ENCODE measurements at regions not wholly inside any gene's neighbourhood (a gene's known extent, or its start where the extent isn't known, plus 50 kb on each side); places are given as distances from the start of the nearest gene placed in this dataset.

DNA sequence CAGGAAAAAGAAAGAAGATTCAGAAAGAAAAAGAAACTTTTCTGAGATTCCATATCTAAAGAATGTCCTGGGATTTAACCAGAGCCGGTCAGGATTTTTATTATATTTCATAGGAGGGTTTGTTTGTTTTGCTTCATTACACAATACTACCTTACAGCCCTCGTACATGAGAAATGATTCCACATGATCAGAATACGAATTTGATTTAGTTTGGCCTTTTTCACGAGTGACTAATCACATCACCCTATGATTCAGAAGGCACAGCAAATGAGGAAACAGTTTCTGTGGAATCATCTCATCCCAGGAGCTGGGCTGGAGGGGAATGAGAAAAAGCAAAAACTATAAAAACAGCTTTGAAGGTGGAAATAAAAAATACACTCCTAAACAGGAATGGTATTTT is 54.7 kb upstream of the VWC2 start:
- TF ChIP-seq POLR2AphosphoS5 (IDR thresholded peaks at IDR 0.05) = no peak
- TF ChIP-seq, protein P1, sequence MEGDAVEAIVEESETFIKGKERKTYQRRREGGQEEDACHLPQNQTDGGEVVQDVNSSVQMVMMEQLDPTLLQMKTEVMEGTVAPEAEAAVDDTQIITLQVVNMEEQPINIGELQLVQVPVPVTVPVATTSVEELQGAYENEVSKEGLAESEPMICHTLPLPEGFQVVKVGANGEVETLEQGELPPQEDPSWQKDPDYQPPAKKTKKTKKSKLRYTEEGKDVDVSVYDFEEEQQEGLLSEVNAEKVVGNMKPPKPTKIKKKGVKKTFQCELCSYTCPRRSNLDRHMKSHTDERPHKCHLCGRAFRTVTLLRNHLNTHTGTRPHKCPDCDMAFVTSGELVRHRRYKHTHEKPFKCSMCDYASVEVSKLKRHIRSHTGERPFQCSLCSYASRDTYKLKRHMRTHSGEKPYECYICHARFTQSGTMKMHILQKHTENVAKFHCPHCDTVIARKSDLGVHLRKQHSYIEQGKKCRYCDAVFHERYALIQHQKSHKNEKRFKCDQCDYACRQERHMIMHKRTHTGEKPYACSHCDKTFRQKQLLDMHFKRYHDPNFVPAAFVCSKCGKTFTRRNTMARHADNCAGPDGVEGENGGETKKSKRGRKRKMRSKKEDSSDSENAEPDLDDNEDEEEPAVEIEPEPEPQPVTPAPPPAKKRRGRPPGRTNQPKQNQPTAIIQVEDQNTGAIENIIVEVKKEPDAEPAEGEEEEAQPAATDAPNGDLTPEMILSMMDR (IDR thresholded peaks at IDR 0.05 in 8 of 11, conservative IDR thresholded peaks at IDR 0.05 in 3 of 11) = no peak

Data from spleen (tissue), 7 donors.